ENCODE measurements at regions not wholly inside any gene's neighbourhood (a gene's known extent, or its start where the extent isn't known, plus 50 kb on each side); places are given as distances from the start of the nearest gene placed in this dataset.

DNA sequence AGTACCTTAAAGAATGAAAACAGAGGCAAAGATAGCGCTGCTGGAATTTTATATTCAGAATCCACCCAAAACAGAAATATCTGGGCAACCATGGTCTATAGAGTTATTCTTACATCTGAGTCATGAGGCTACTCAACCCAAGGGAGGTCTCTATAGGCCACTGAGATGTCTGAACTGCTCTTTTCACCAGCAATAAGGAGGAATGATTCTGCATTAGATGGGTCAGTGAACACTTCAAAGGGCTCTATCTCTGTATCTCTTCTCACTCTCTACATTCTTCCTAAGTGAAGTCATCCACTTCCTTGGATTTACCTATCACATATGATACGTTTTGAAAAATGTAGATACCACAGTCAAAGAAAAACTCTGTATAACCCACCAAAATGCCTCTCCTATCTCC is 90.2 kb upstream of the NGF start:
- H3K27me3 ChIP-seq (replicated peaks): no peaks in the 10 kb centered on the region
- no peaks in the 10 kb centered on the region for H3K36me3 ChIP-seq
- H3K27ac ChIP-seq: peak overlapping the region; percentile 74
- no peaks in the 10 kb centered on the region; the same call in 1 of the 2 replicates for H3K9me3 ChIP-seq (replicated peaks)
- peaks cover 80% of the 10 kb centered on the region for H3K4me1 ChIP-seq (replicated peaks)
- no peak for DNase-seq (ENCODE audit: low read depth in 1 of 2, low spot score in 2 of 2)
- no peak overlapping the region for H3K4me3 ChIP-seq

DNA sequence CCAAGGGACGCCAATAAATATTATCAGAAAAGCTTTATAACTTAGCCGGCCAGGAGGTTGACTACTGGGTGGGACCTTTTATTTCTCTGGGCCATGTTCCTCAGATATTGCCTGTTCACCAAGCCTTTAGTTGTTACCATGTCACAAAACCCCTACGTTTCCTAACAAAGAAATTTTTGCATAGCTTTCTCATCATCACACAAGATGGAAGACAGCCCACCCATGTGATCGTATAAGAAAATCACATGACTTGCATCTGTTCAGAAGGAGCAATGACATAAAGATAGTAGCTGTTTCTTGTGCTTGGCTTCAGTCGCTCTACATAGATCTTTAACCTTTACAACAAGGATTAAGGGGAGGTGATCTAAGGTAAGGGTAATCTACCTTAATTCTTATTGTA is 88.9 kb upstream of the NGF start:
- no peaks in the 10 kb centered on the region; the same call in 1 of the 2 replicates for H3K9me3 ChIP-seq (replicated peaks)
- peaks cover 80% of the 10 kb centered on the region for H3K4me1 ChIP-seq (replicated peaks)
- H3K36me3 ChIP-seq: no peaks in the 10 kb centered on the region
- no peaks in the 10 kb centered on the region for H3K27me3 ChIP-seq (replicated peaks)
- DNase-seq (ENCODE audit: low read depth in 1 of 2, low spot score in 2 of 2): peak in 1 of 2 experiments; percentile 49
- no peak overlapping the region for H3K4me3 ChIP-seq
- peak overlapping the region; percentile 98 for H3K27ac ChIP-seq

DNA sequence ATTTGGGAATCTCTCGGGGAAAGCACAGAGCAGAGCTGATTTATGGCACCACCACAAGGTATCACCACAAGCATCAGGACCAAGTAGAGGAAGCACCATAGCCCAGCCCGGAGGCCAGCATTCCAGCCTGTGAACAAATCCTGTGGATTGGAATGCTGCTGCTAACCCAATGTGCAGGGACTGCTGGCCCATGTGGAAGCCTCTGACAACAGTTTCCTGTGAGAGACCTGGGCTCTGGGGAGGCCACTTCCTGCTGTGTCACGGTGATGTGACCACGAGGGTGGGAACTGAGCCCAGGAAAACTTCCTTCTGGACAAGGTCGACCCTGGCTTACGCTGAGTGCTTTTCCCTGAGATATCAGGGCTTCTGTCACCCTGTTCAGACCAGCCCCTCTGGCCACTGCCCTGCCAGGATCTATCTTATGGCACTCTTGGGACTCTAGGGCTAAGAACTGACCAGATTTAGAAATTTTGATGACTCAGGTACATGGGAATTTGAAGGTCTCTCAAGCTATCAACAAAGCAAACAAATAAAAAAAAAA is 88.3 kb upstream of the NGF start:
- DNase-seq (ENCODE audit: low read depth in 1 of 2, low spot score in 2 of 2): peak; percentile 96 to 97
- Histone ChIP-seq H3K27me3 (replicated peaks) (no peaks in the 10 kb centered on the region), H3K27ac (peak overlapping the region; percentile 98), H3K36me3 (no peaks in the 10 kb centered on the region), H3K4me3 (no peak overlapping the region), H3K4me1 (replicated peaks) (peaks cover 78% of the 10 kb centered on the region), H3K9me3 (replicated peaks) (no peaks in the 10 kb centered on the region; the same call in 1 of the 2 replicates)

DNA sequence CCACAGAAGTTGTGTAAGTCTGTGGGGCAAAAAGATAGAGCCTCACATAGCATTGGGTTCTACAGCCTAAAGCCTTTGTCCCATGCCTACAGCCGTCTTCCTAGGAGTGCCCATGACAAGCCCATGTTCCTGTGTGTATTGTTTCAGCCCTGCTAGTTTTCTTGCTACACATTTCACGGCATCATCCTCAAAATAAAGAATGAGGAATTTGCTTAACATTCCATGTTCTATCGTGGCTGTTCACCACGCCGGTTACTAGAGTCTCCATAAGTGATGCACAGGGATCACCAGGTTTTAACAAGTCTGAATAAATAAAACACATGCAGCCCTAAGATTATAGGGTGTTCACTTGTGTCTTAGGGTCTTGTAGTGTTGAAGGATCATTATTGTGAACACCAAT is 87.4 kb upstream of the NGF start:
- Histone ChIP-seq H3K4me3 (no peak overlapping the region), H3K9me3 (replicated peaks) (no peaks in the 10 kb centered on the region; the same call in 1 of the 2 replicates), H3K27me3 (replicated peaks) (no peaks in the 10 kb centered on the region), H3K4me1 (replicated peaks) (peaks cover 70% of the 10 kb centered on the region), H3K36me3 (no peaks in the 10 kb centered on the region), H3K27ac (peak overlapping the region; percentile 98)
- no peak for DNase-seq (ENCODE audit: low read depth in 1 of 2, low spot score in 2 of 2)

DNA sequence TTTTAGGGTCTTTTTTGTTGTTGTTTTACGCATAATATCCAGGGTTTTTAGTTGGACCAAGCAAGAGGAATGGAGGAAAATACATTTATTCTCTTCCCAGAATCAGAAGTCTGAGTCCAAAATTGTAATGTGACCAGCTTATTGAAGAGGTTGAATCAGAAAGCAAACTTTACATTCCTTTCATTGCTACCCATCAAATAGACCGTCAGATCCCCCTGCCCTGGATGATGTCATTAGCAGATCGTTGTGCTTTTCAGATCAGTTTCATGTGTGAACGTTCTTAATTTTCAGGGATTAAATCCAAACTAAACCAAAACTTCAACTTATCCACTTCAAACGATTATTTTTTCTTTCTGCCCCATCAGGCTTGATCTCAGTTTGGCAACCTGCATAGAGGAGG is 85.7 kb upstream of the NGF start:
- DNase-seq (ENCODE audit: low read depth in 1 of 2, low spot score in 2 of 2): no peak
- H3K36me3 ChIP-seq: no peaks in the 10 kb centered on the region
- no peaks in the 10 kb centered on the region for H3K27me3 ChIP-seq (replicated peaks)
- peaks cover 53% of the 10 kb centered on the region for H3K4me1 ChIP-seq (replicated peaks)
- no peak overlapping the region; the same call in 1 of the 2 replicates for H3K27ac ChIP-seq
- H3K4me3 ChIP-seq: no peak overlapping the region
- no peaks in the 10 kb centered on the region; the same call in 1 of the 2 replicates for H3K9me3 ChIP-seq (replicated peaks)

DNA sequence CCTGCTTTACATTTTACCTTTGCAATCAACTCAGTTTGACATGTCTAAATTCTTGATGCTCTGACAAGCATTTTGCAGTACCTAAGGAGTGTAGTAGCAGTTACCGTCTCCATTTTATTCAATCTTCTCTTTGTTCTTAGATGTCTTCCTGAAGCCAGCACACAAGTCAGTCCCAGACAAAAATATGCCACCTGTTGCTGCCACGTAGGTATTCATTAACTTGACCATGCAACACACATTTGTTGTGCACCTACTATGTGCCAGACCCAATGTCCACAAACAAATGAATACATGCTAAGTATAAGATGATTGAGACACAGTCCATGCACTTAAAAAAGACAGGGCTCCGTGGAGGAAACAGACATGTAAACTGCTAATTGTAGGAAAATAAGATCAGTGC is 81.5 kb upstream of the NGF start:
- H3K4me1 ChIP-seq (replicated peaks): peaks cover 11% of the 10 kb centered on the region
- no peak overlapping the region for H3K4me3 ChIP-seq
- H3K9me3 ChIP-seq (replicated peaks): no peaks in the 10 kb centered on the region
- no peak for DNase-seq (ENCODE audit: low read depth in 1 of 2, low spot score in 2 of 2)
- H3K36me3 ChIP-seq: no peaks in the 10 kb centered on the region
- H3K27ac ChIP-seq: no peak overlapping the region
- H3K27me3 ChIP-seq (replicated peaks): no peaks in the 10 kb centered on the region

DNA sequence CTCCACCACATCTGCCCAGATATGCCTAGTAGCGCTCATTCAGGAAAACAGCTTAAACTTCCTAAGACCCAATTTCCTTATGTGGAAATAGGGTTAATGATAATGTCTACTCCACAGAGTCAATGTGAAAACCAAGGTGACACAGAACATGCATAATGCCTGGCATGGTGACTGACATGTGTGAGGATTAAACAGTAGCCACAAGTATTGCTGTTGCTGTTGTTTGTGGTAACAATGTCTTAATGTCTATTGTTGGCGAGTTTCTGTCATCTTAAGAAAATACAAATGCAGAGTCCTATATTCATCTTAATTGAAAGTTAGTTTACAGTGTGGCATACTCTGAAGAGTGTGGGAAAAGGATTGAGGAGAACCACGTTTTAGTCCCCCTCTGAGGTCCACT is 75.6 kb upstream of the NGF start:
- no peaks in the 10 kb centered on the region for H3K36me3 ChIP-seq
- no peaks in the 10 kb centered on the region for H3K9me3 ChIP-seq (replicated peaks)
- H3K4me1 ChIP-seq (replicated peaks): peaks cover 41% of the 10 kb centered on the region
- H3K27me3 ChIP-seq (replicated peaks): no peaks in the 10 kb centered on the region
- H3K4me3 ChIP-seq: no peak overlapping the region
- DNase-seq (ENCODE audit: low read depth in 1 of 2, low spot score in 2 of 2): no peak
- no peak overlapping the region; the same call in 1 of the 2 replicates for H3K27ac ChIP-seq

DNA sequence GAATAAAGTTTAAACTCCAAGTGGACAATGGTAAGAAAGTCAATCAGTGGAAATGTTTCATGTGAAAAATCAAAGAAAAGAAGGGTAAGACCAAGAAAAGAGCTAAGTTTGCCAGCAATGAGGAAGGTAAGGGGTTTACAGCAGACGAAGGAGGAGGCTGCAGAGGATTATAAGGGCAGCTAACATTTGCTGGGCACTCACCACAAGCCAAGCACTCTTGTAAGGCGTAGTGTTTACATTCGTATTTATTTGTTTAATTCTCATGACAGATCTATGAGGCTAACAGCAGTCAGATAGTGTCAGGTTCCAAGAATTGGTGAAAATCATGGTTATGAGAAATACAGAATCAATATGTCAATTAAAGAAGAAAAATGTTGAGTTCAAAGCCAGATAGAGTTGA is 75.2 kb upstream of the NGF start:
- DNase-seq (ENCODE audit: low read depth in 1 of 2, low spot score in 2 of 2): no peak
- no peaks in the 10 kb centered on the region for H3K36me3 ChIP-seq
- H3K4me3 ChIP-seq: no peak overlapping the region
- peaks cover 43% of the 10 kb centered on the region for H3K4me1 ChIP-seq (replicated peaks)
- H3K9me3 ChIP-seq (replicated peaks): no peaks in the 10 kb centered on the region
- no peak overlapping the region for H3K27ac ChIP-seq
- no peaks in the 10 kb centered on the region for H3K27me3 ChIP-seq (replicated peaks)

DNA sequence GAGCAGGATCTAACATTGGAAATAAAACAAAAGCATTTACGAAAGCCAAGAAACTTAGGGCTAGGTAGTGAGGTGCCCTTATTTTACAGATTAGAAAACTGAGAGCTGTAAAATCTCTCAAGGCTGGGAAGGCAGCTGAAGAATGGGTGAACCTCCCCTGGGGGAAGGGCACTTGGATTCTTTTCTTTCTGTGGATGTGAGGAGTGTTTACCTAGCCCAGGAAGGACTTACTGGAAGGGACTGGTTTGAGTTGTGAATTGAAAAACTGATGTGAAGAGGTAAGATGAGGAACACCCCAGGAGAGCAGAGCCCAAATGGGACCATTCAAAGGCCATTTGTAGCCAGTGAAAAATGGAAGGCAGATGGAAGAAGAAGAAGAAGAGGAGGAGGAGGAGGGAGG is 74.7 kb upstream of the NGF start:
- Histone ChIP-seq H3K9me3 (replicated peaks) (no peaks in the 10 kb centered on the region), H3K27me3 (replicated peaks) (no peaks in the 10 kb centered on the region), H3K27ac (no peak overlapping the region), H3K4me1 (replicated peaks) (peaks cover 43% of the 10 kb centered on the region), H3K4me3 (no peak overlapping the region), H3K36me3 (no peaks in the 10 kb centered on the region)
- no peak for DNase-seq (ENCODE audit: low read depth in 1 of 2, low spot score in 2 of 2)

DNA sequence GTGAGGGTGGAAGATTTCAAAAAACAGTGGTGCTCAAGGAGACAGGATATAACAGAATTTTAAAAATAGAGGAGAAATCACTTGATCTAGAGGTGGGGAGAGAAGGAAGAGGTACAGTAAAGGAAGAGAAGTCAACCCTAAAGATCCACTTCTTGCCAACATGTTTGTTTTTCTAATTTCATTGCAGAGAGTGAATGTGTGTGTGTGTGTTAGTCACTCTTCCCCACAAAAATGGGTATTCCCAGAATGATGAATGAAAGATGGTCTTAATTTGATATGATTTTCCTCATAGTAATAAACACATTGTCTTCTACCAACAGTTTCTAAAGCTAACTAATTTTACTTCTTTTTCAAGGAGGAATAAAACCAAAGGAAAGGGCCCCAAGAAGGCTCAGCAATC is 74.2 kb upstream of the NGF start:
- peaks cover 43% of the 10 kb centered on the region for H3K4me1 ChIP-seq (replicated peaks)
- H3K9me3 ChIP-seq (replicated peaks): no peaks in the 10 kb centered on the region
- no peak overlapping the region; the same call in 1 of the 2 replicates for H3K27ac ChIP-seq
- no peak overlapping the region for H3K4me3 ChIP-seq
- peak in 1 of 2 experiments; percentile 37 for DNase-seq (ENCODE audit: low read depth in 1 of 2, low spot score in 2 of 2)
- H3K27me3 ChIP-seq (replicated peaks): no peaks in the 10 kb centered on the region
- H3K36me3 ChIP-seq: no peaks in the 10 kb centered on the region

DNA sequence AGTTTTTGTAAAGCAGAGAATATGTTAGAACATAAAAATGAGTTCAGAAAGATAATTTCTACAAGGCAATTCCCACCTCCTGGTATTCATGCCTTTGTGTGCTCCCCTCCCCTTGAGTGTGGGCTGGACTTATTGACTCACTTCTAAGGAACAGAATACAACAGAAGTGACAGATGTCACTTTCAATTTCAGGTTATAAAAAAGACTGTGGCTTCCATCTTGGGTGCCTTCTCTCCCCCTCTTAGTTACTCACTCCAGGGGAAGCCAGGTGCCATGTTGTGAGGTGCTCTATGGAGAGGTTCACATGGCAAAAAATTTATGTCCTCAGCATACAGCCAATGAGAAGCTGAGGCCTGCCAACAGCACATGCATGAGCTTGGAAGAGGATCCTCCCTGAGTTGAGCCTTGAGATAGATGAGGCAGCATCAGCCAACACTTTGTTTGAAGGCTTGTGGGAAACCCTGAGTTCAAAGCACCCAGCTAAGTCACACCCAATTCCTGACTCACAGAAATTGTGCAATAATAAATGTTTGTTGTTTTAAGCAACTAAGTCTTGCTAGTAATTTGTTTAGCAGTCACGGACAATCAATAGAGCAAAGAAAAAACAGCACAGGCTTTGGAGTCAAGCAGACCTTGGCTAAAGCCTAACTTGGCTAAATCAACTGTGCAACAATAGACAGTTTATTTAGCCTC is 73.5 kb upstream of the NGF start:
- H3K9me3 ChIP-seq (replicated peaks): no peaks in the 10 kb centered on the region
- H3K27ac ChIP-seq: peak overlapping the region; percentile 22; the same call in 1 of the 2 replicates
- DNase-seq (ENCODE audit: low read depth in 1 of 2, low spot score in 2 of 2): peak in 1 of 2 experiments; percentile 71
- no peaks in the 10 kb centered on the region for H3K36me3 ChIP-seq
- peaks cover 43% of the 10 kb centered on the region for H3K4me1 ChIP-seq (replicated peaks)
- no peaks in the 10 kb centered on the region for H3K27me3 ChIP-seq (replicated peaks)
- H3K4me3 ChIP-seq: no peak overlapping the region

DNA sequence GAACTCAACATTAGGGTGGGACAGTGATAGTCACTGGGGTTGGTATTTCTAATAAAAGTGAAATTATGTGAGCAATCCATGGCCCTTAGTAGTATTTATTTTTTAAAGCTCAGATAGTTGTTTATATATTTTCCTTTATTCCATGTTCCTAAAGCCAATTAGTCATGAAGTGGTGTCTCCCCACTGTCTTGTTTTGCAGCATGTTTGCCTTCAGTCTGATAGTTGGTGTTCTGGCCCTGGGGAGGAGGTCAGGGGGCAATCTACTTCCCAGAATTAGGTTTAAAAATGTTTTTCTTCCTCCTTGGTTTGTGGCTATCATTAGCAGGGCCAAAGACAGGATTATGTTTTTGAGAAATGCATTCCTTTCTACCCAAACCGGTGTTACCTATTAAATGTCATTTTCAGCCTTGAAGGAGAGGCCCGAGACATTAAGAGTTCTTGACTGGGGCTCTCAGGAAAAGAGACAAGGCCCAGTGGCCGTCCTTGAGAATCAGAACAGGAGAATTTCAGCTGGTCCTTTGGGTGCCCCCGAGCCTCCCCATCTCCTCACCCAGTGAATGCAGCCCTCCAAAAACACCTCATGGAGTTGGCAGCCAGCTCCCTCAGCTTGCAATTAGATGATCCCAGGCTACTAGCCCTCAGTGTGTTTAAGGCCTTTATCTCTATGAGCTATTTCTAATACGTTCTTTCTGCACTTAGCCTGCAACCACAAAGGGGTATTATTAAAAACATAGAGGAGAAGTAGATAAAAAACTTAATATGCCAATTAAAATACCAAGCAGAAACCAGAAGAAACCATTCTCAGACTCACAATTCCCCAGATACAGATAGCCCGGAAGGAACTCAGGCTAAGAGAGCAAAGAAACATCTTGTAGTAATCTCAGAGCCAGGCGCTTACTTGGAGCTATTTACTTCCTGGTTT is 71.3 kb upstream of the NGF start:
- Histone ChIP-seq H3K4me3 (no peak overlapping the region), H3K9me3 (replicated peaks) (no peaks in the 10 kb centered on the region), H3K27me3 (replicated peaks) (no peaks in the 10 kb centered on the region), H3K36me3 (no peaks in the 10 kb centered on the region), H3K4me1 (replicated peaks) (peaks cover 49% of the 10 kb centered on the region), H3K27ac (no peak overlapping the region)
- no peak for DNase-seq (ENCODE audit: low read depth in 1 of 2, low spot score in 2 of 2)

DNA sequence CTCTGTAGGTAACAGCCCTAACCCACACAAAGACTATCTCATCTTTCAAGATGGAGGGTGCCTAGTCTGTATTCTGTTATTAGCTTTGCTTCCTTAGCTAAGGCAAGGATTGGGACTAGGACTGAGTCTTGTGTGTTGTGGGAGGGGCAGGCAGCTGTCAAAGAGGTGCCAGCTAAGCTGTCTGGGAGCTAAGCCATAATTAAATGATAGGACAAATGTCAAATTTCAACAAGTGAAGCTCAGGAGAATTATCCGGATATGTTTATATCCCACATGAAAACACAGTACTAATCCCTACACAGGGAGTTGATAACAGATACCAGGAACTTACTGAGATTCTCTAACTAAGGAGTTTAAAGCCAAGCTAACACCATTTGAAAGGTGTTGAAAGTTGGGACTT is 70.5 kb upstream of the NGF start:
- Histone ChIP-seq H3K36me3 (no peaks in the 10 kb centered on the region), H3K4me1 (replicated peaks) (peaks cover 43% of the 10 kb centered on the region), H3K27me3 (replicated peaks) (no peaks in the 10 kb centered on the region), H3K4me3 (no peak overlapping the region), H3K9me3 (replicated peaks) (no peaks in the 10 kb centered on the region), H3K27ac (no peak overlapping the region)
- no peak for DNase-seq (ENCODE audit: low read depth in 1 of 2, low spot score in 2 of 2)

DNA sequence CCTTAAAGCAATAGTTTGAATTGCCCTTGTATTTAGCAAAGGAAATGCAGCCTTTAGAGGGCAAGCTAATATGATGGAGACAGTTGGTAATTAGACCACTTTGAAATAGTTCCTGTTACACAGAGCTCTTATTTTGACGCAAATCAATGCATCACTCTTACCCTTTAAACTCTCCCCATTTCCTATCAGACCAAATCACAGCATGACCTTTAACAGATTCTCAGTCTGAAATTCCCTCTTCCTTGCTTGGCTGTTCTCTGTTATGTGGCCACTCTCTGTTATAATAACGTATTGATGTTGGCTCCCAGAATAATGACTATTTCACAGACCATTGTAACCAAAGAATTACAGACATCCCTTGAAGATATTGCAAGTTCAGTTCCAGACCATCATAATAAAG is 66.9 kb upstream of the NGF start:
- Histone ChIP-seq H3K27ac (no peak overlapping the region), H3K4me1 (replicated peaks) (peaks cover 18% of the 10 kb centered on the region), H3K9me3 (replicated peaks) (no peaks in the 10 kb centered on the region), H3K4me3 (no peak overlapping the region), H3K27me3 (replicated peaks) (no peaks in the 10 kb centered on the region), H3K36me3 (no peaks in the 10 kb centered on the region)
- DNase-seq (ENCODE audit: low read depth in 1 of 2, low spot score in 2 of 2): no peak
